ENCODE measurements at regions not wholly inside any gene's neighbourhood (a gene's known extent, or its start where the extent isn't known, plus 50 kb on each side); places are given as distances from the start of the nearest gene placed in this dataset.

DNA sequence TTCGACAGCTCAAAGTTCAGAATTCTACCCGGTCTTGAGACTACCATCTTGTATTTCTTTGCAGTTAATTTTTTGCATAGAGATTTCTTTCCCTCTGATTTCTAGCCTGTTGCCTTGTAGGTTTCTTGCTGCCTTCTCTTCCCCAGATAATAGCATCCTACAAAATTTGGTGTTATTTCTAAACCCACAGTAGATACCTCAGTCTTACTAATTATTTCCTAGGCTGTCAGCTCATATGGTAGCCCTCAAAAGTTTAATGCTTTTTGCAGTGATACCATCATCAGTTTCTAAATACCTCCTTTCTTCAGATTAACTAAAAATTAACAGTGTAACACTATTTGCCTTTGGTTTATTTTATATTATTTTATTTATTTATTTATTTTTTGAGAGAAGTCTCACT is 61.9 kb upstream of the TMPO start:
- DNase-seq (ENCODE audit: low read depth in 2 of 2, low spot score in 1 of 2), result no peak

DNA sequence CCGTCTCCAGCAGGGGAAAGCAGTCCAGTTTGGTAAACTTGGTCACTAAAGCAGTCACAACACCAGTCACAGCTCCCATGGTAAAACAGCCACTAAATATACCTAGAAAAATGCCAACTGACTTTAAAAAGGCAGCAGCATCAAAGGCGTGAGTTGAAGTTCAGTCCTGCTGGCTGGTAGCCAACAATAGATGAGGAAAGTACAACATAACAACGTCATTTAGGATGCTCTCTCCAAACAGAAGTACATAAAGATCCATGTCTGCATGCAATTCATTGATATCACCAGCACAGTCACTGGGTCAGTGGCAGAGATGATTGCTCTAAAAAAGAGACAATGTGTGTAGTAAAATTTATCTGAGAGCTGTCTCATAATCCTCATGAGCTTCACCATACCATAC is 59.3 kb upstream of the TMPO start:
- no peak for DNase-seq (ENCODE audit: low read depth in 2 of 2, low spot score in 1 of 2)

DNA sequence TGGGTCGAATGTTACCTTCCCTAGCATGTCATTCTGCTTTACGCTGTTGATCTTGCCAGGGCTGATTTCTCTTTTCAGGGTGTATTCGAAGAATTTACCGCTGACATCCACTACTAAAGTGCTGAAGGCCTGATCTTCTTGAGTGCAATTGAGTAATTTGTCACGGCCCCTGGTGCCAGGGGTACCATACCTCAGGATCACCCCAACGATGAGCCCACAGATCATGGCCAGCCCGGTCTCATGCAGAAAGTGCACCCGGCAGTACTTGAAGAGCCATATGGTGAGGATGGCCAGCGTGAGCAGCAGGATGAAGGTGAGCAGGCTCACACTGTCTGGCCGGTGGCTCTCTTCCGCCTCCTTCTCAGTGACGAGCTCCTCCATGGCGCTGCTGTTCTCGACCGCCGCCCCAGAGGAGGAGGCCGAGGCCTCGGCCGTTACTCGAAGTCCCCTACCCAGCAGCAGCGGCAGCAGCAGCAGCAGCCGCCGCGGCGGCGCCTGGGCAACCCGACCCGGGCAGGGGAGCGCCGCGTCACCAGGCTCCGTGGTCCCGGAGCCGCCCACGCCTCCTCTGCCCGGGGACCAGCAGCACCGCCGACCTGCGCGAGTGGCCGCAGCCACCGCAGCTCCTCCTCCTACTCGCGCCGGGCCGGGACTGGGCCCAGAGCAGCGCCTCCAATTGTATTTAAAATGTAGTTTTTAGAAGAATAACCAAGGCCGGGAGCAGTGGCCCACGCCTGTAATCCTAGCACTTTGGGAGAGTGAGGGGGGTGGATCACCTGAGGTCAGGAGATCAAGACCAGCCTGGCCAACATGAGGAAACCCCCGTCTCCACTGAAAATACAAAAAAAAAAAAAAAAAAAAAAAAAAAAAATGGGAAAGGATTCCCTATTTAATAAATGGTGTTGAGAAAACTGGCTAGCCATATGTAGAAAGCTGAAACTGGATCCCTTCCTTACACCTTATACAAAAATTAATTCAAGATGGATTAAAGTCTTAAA is 58.5 kb upstream of the TMPO start:
- DNase-seq (ENCODE audit: low read depth in 2 of 2, low spot score in 1 of 2), result no peak

DNA sequence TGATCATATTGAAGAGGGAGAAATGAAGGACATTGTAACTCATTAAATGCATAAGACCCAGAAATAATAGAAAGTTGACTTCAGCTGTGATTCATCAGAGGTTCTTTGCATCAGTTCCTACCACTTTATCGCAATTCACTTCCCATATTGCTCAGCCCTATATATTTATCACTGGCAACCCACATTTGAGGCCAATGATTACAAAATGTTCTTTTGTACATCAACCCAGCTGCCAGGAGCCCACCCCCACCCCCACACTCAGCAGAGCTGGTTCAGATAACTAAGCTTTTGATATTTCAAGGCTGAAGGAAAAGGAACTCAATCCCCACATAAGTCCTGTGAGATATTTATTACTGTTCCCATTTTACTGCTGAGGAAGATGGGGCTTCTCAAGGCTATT is 51.2 kb upstream of the TMPO start:
- DNase-seq (ENCODE audit: low read depth in 2 of 2, low spot score in 1 of 2), result no peak

DNA sequence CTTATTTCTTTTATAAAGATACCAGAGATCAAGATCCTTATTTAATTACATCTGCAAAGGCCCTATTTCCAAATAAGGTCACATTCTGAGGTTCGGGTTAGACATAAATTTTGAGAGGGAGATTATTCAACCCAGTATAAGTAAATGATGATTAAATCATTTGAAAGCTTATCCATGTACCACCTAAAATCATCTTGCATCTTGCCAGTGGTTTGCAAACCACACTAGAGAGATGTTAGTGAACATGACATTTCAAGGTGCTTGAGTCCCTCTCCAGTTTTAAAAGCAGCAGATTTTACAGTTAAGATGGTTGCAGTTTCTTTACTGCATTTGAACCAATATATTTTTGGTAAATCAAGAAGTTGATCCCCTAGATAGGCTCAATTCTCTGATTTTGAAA is 49.9 kb upstream of the TMPO start:
- DNase-seq (ENCODE audit: low read depth in 2 of 2, low spot score in 1 of 2), result no peak
